ENCODE measurements at regions not wholly inside any gene's neighbourhood (a gene's known extent, or its start where the extent isn't known, plus 50 kb on each side); places are given as distances from the start of the nearest gene placed in this dataset.

GRCh38 chr3:59438492-59438891 is 388.7 kb upstream of the CFAP20DC start:
- Histone ChIP-seq H3K27ac (replicated peaks) (no peak overlapping the region), H3K27me3 (ENCODE audit: insufficient read depth, poor library complexity, severe bottlenecking) (peaks cover 3% of the 10 kb centered on the region), H3K4me3 (replicated peaks; ENCODE audit: insufficient read depth, low read length) (no peak overlapping the region)
- no peak for DNase-seq (ENCODE audit: low read depth in 1 of 2, low spot score in 1 of 2)
- no peak for TF ChIP-seq POLR2AphosphoS5 (IDR thresholded peaks at IDR 0.05; ENCODE audit: low read depth)
- TF ChIP-seq SPI1 (IDR thresholded peaks at IDR 0.05; ENCODE audit: borderline replicate concordance, low read depth): no peak
- no peak for TF ChIP-seq CTCF (IDR thresholded peaks at IDR 0.05; ENCODE audit: insufficient read depth, low read length)
- no peak for TF ChIP-seq GABPA (IDR thresholded peaks at IDR 0.05; ENCODE audit: low read depth)
- no peak for TF ChIP-seq REST (IDR thresholded peaks at IDR 0.05; ENCODE audit: insufficient replicate concordance, low read depth)

DNA sequence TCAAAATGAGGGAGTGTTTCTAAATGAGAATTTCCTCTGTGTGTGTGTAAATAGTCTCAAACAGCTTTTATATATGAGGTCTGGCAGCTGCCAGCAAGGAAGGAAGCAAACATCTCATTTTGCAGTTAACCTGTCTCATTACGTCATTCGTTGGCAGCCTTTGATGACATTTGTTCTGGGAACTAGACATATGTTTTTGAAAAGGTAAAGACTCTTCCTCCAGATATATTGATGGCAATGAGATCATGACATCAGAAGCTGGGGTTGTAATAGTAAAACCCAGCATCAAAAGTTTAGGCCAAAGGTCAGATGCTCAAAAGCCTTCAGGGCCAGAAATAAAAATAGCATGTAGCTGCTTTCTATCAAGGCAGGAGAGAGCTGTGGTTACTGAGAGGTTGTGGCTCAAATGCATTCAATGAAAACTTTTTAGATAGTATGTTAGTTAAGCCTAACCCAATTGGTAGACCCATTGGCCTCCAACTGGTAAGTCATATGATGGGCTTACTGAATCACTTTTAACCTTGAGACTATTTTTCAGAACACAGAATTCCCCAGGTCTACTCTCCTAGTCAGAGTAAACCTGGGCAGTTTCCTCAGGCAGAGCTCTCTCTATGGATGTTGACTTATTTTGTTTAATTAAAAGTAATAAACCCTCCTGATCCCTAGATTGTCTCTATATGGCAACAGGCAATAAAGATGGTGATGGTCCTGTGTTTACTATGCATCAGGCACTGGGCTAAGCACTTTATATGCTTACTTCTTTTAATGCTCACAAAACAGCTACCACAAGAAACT is 386.5 kb upstream of the CFAP20DC start:
- no peak for DNase-seq (ENCODE audit: low read depth in 1 of 2, low spot score in 1 of 2)
- TF ChIP-seq SPI1 (IDR thresholded peaks at IDR 0.05; ENCODE audit: borderline replicate concordance, low read depth) (no peak), CTCF (IDR thresholded peaks at IDR 0.05; ENCODE audit: insufficient read depth, low read length) (no peak), REST (IDR thresholded peaks at IDR 0.05; ENCODE audit: insufficient replicate concordance, low read depth) (no peak), GABPA (IDR thresholded peaks at IDR 0.05; ENCODE audit: low read depth) (no peak), POLR2AphosphoS5 (IDR thresholded peaks at IDR 0.05; ENCODE audit: low read depth) (no peak)
- H3K27me3 ChIP-seq (ENCODE audit: insufficient read depth, poor library complexity, severe bottlenecking): no peaks in the 10 kb centered on the region
- no peak overlapping the region for H3K27ac ChIP-seq (replicated peaks)
- H3K4me3 ChIP-seq (replicated peaks; ENCODE audit: insufficient read depth, low read length): no peak overlapping the region

DNA sequence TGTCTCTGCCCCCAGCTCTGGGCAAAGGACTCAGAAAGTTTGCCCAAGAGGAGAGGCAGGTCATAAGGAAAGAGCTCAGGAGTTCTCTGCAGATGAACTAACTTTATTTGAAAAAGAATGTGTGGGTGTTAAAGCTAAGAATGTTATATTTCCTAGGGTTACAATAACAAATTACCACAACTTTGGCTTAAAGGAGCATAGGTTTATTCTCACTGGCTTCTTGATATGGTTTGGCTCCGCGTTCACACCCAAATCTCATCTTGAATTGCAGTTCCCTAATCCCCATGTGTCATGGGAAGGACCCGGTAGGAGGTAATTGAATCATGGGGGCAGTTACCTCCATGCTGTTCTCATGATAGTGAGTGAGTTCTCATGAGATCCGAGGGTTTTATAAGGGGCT is 383.7 kb upstream of the CFAP20DC start:
- no peak for DNase-seq (ENCODE audit: low read depth in 1 of 2, low spot score in 1 of 2)
- no peak for TF ChIP-seq CTCF (IDR thresholded peaks at IDR 0.05; ENCODE audit: insufficient read depth, low read length)
- no peak for TF ChIP-seq REST (IDR thresholded peaks at IDR 0.05; ENCODE audit: insufficient replicate concordance, low read depth)
- no peak for TF ChIP-seq POLR2AphosphoS5 (IDR thresholded peaks at IDR 0.05; ENCODE audit: low read depth)
- no peak for TF ChIP-seq SPI1 (IDR thresholded peaks at IDR 0.05; ENCODE audit: borderline replicate concordance, low read depth)
- TF ChIP-seq GABPA (IDR thresholded peaks at IDR 0.05; ENCODE audit: low read depth): no peak
- no peak overlapping the region for H3K27ac ChIP-seq (replicated peaks)
- no peak overlapping the region for H3K4me3 ChIP-seq (replicated peaks; ENCODE audit: insufficient read depth, low read length)
- no peaks in the 10 kb centered on the region for H3K27me3 ChIP-seq (ENCODE audit: insufficient read depth, poor library complexity, severe bottlenecking)

All from HL-60 (cell line).